Stimulated activated memory B cell treated with anti-CD40 and anti-IgM and Interleukin-4, amounts not matched to agents 10 μg/mL and 1 μg/mL and 100 μg/mL, for 72 hours (primary cell): ENCODE measurements at regions not wholly inside any gene's neighbourhood (a gene's known extent, or its start where the extent isn't known, plus 50 kb on each side); places are given as distances from the start of the nearest gene placed in this dataset.

Experiments used
- ATAC-seq: fragments of 150-1000 bp; cut with Tn5 transposase; 2 replicates; pipeline ENCODE4 v1.10.0; 2021
- H3K27ac Mint-ChIP-seq: one replicate; pipeline ENCODE4 v1.8.0; 2022; ENCODE audit warnings: mild to moderate bottlenecking, mixed read lengths
- H3K27me3 Mint-ChIP-seq: one replicate; pipeline ENCODE4 v1.8.0; 2022; ENCODE audit warnings: mixed read lengths
- H3K36me3 Mint-ChIP-seq: one replicate; pipeline ENCODE4 v1.8.0; 2022; ENCODE audit warnings: mixed read lengths
- H3K4me1 Mint-ChIP-seq: one replicate; pipeline ENCODE4 v1.8.0; 2022; ENCODE audit warnings: mixed read lengths
- H3K4me3 Mint-ChIP-seq: one replicate; pipeline ENCODE4 v1.8.0; 2022; ENCODE audit warnings: mild to moderate bottlenecking, moderate library complexity, mixed read lengths
- H3K9me3 Mint-ChIP-seq: one replicate; pipeline ENCODE4 v1.8.0; 2022; ENCODE audit warnings: mixed read lengths

DNA sequence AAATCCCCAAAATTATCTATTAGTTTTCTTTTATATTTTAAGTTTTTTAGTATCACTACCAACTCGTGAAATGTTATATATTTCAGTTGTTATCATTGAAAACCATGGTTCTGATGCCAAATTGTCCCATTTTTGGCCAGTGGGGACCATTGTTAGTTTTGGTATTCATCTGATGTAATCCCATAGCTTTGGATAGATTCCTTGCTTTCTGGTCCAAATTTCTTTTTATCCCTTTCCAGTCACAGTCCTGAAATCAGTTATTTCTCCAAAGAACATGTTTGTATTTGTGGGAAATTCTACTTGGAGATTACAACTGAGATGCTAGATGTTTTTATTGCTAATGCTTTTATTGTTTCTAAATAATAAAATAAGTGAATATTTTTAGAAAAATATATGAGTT, 976.8 kb upstream of the CRIM1 start:
- Mint-ChIP-seq H3K9me3 (peaks cover 3% of the 10 kb centered on the region), H3K36me3 (no peaks in the 10 kb centered on the region), H3K4me3 (no peak overlapping the region), H3K27me3 (no peaks in the 10 kb centered on the region), H3K4me1 (no peaks in the 10 kb centered on the region), H3K27ac (no peak overlapping the region)
- ATAC-seq: no peak

DNA sequence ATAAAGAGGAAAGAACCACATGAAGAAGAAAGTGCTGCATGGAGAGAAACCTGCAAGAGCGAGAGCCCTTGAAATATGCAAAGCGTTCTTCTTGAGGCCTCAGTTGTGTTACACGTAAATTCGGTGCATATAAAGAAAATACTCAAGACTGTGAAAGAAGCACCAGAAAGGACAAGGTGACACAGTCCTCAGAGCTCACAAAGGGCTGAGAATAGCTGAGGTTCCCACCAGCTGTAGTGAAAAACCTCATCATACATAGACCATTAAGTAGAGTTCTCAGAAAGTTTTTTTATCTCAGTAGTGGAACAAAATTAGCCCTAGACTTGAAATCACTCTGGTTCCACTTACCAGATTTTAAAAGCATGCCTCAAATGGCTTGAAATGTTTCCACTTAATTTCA, 980.7 kb upstream of the CRIM1 start:
- no peaks in the 10 kb centered on the region for H3K4me1 Mint-ChIP-seq
- no peak for ATAC-seq
- H3K4me3 Mint-ChIP-seq: no peak overlapping the region
- H3K36me3 Mint-ChIP-seq: no peaks in the 10 kb centered on the region
- H3K27ac Mint-ChIP-seq: no peak overlapping the region
- H3K9me3 Mint-ChIP-seq: peaks cover 3% of the 10 kb centered on the region
- no peaks in the 10 kb centered on the region for H3K27me3 Mint-ChIP-seq

DNA sequence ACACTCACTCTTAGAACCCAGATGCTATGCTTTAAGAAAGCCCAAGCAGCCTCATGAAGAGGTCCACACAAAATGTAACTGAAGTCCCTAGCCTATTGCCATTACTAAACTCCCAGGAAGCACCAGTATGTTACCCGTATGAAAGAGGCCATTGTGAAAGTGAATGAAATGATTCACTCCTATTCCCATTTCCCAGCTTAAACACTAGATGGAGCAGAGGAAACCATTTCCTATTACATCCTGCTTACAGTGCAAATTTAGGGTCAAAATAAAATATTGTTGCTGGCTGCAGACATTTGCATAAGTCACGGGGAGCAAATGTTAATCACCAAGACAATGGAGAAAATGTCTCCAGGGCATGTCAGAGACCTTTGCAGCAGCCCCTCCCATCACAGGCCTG, 989.7 kb upstream of the CRIM1 start:
- ATAC-seq: no peak
- Mint-ChIP-seq H3K36me3 (no peaks in the 10 kb centered on the region), H3K27ac (no peak overlapping the region), H3K9me3 (peaks cover 7% of the 10 kb centered on the region), H3K27me3 (no peaks in the 10 kb centered on the region), H3K4me3 (no peak overlapping the region), H3K4me1 (no peaks in the 10 kb centered on the region)

DNA sequence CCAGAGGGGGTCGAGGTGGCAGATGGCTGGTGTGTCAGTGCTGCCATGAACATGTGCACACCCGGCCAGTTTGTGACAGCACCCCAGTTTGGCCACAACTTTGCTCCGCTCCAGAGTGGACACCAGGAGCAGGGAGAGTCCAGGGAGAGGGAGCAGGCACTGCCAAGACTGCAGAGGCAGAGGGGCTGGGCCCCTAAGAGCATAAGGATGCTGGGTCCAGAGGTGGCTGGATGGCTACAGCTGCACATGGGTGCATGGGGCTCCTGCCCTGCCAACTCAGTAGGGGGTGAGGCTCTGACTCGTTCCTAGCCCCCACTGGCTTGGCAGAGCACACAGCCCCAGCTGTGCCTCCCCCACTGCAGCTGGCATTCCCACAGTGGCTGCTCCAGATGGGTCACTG, 999.2 kb upstream of the CRIM1 start:
- ATAC-seq: peak; percentile 27
- Mint-ChIP-seq H3K4me3 (no peak overlapping the region), H3K4me1 (no peaks in the 10 kb centered on the region), H3K27ac (no peak overlapping the region), H3K36me3 (no peaks in the 10 kb centered on the region), H3K9me3 (peaks cover 11% of the 10 kb centered on the region), H3K27me3 (no peaks in the 10 kb centered on the region)

DNA sequence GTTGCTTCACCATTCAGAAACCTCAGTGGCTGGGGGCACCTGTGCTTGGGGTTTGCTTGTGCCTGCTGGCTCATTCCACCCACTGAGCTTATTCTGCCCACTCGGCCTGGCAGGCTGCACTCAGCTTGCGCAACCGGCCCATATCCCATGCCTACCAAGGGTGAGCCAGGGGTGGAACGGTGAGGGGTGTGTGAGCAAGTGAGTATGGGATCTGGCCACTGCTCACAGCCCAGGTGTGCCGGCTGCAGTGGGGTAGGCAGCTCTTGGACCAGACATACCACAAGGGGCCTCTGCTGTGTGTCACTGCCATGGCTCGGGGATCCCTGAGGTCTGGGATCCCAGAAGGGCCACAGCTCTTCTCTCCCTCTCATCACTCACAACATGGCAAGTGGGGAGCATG, 1000.5 kb upstream of the CRIM1 start:
- no peak overlapping the region for H3K27ac Mint-ChIP-seq
- no peaks in the 10 kb centered on the region for H3K4me1 Mint-ChIP-seq
- H3K36me3 Mint-ChIP-seq: no peaks in the 10 kb centered on the region
- H3K9me3 Mint-ChIP-seq: peaks cover 11% of the 10 kb centered on the region
- no peaks in the 10 kb centered on the region for H3K27me3 Mint-ChIP-seq
- no peak overlapping the region for H3K4me3 Mint-ChIP-seq
- ATAC-seq: no peak

DNA sequence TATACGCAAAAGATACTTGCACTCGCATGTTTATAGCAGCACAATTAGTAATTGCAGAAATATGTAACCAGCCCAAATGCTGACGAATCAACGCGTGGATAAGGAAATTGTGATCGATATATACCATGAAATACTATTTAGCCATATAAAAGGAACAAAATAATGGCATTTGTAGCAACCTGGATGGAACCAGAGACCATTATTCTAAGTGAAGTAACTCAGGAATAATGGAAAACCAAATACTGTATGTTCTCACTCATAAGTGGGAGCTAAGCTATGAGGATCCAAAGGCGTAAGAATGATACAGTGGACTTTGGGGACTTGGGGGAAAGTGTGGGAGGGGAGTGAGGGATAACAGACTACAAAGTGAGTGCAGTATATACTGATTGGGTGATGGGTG, 1008.0 kb upstream of the CRIM1 start:
- no peak overlapping the region for H3K27ac Mint-ChIP-seq
- no peak overlapping the region for H3K4me3 Mint-ChIP-seq
- H3K9me3 Mint-ChIP-seq: peaks cover 3% of the 10 kb centered on the region
- ATAC-seq: no peak
- no peaks in the 10 kb centered on the region for H3K27me3 Mint-ChIP-seq
- no peaks in the 10 kb centered on the region for H3K36me3 Mint-ChIP-seq
- H3K4me1 Mint-ChIP-seq: no peaks in the 10 kb centered on the region

DNA sequence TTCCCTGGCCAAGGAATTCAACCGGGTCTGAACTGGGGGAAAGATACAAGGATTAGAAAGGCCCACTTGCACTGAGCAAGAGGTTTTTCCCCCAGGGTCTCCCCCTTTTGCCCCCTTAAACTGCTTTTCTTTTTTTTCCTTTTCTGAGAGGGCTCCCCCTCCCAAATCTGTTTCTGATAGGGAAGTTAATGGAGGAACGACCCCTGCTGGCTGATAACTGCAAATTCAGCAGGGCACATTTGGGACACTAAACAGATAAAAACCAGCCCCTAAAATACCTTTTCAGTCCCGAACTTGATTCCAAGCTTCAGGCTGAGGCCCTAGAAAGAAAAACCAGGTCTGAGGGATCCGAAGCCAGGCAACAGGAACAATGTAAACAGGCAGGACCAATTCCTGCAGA, 1012.4 kb upstream of the CRIM1 start:
- Mint-ChIP-seq H3K36me3 (no peaks in the 10 kb centered on the region), H3K4me1 (no peaks in the 10 kb centered on the region), H3K9me3 (peaks cover 4% of the 10 kb centered on the region), H3K4me3 (no peak overlapping the region), H3K27ac (no peak overlapping the region), H3K27me3 (no peaks in the 10 kb centered on the region)
- ATAC-seq: no peak

DNA sequence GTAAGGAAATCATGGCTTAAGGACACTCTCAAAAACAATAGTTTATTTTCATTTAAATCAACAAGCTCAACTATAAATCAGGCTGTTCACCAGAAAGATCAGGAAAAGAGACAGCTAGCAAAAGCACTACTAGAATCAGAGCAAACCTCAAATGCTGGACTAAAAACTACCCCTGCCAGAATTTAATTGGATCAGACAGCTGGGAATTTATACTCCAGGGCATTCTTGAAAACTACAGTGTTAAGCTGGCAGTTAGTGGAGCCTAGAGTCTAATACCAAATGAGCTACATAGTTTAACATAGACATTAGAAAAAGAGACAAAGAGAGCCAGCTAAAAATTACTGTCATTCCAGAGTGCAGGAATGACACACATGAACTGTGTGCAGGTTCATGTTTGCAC, 1016.4 kb upstream of the CRIM1 start:
- H3K27me3 Mint-ChIP-seq: no peaks in the 10 kb centered on the region
- no peak overlapping the region for H3K4me3 Mint-ChIP-seq
- H3K27ac Mint-ChIP-seq: no peak overlapping the region
- H3K36me3 Mint-ChIP-seq: no peaks in the 10 kb centered on the region
- no peaks in the 10 kb centered on the region for H3K4me1 Mint-ChIP-seq
- ATAC-seq: no peak
- H3K9me3 Mint-ChIP-seq: peaks cover 4% of the 10 kb centered on the region

DNA sequence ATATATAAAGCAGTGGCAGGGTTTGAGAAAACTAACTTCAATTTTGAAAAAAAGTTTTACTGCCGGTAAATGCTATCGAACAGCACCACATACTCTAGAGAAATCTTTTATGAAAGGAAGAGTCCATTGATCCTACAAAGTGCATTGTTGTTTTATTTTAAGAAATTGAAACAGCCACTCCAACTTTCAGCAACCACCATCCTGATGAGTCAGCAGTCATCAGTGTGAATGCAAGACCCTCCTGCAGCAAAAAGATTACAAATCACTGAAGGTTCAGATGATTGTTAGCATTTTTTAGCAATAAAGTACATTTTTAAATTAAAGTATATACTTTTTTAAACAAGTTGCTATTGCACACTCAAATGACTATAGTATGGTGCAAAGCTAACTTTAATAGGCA, 1017.7 kb upstream of the CRIM1 start:
- no peak overlapping the region for H3K4me3 Mint-ChIP-seq
- peaks cover 4% of the 10 kb centered on the region for H3K9me3 Mint-ChIP-seq
- no peak overlapping the region for H3K27ac Mint-ChIP-seq

DNA sequence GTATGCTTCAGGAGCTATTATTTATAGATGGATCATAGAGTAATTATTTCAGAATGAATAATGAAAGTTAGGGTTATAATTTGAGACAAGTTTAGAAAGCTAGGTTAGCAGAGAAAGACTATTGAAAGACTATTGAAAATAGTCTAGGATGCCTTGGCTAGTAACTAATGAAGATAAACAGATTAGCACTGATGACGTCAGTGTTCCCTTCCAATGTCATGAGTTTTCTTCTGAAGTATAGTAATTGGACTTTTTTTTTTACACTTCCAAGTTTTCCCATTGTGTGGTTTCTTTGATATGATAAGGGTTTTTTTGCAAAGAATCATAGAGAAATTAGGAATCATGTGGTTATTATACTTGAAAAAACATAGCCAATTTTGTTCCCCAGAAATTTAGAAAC, 1041.5 kb upstream of the CRIM1 start:
- no peaks in the 10 kb centered on the region for H3K36me3 Mint-ChIP-seq

More for the DNA sequence above, 1017.7 kb upstream of the CRIM1 start:
- ATAC-seq: no peak
- no peaks in the 10 kb centered on the region for H3K27me3 Mint-ChIP-seq
- no peaks in the 10 kb centered on the region for H3K36me3 Mint-ChIP-seq
- no peaks in the 10 kb centered on the region for H3K4me1 Mint-ChIP-seq

DNA sequence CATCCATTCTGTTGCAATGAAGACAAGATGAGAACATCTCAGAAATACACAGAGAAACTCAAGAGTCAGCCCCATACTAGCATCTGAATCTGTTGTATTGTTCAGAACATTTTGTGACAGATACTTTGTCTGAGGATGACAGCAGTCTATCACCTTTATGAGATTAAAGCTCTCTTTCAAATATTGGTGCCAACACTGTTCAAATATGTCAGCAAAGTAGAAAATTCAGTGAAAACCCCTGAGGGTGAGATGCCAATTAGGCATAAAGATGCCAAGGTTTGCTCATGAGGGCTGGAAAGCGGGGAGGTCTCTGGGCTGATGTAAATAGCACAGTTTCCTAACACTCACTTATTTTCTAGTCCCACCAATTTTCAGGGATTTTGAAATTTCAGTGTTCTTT, 1054.2 kb upstream of the CRIM1 start:
- Mint-ChIP-seq H3K4me1 (no peaks in the 10 kb centered on the region), H3K36me3 (no peaks in the 10 kb centered on the region), H3K9me3 (peaks cover 3% of the 10 kb centered on the region), H3K27me3 (no peaks in the 10 kb centered on the region), H3K27ac (no peak overlapping the region), H3K4me3 (no peak overlapping the region)
- no peak for ATAC-seq

More for the DNA sequence above, 1041.5 kb upstream of the CRIM1 start:
- no peak overlapping the region for H3K27ac Mint-ChIP-seq
- no peaks in the 10 kb centered on the region for H3K4me1 Mint-ChIP-seq
- ATAC-seq: no peak
- no peaks in the 10 kb centered on the region for H3K27me3 Mint-ChIP-seq
- H3K4me3 Mint-ChIP-seq: no peak overlapping the region
- peaks cover 3% of the 10 kb centered on the region for H3K9me3 Mint-ChIP-seq

DNA sequence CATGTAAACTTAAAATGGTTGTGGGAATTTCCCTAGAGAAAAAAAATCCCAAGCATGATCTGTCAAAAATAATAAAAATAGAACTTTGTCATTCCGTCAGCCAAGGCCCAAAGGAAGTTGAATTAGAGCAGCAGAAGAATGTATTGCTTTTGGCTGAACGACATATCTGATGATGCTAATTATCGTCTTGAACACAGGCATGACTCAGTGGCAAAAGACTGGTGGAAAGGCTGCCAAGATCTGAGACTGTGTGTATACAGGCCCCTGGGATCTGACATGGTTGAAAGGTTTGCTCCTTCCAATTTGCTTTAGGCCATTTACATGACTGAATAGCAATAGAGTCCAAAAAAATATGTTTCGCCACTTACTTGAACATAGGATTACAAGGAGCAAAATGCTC, 1057.1 kb upstream of the CRIM1 start:
- Mint-ChIP-seq H3K27me3 (no peaks in the 10 kb centered on the region), H3K27ac (no peak overlapping the region), H3K4me1 (no peaks in the 10 kb centered on the region), H3K4me3 (no peak overlapping the region), H3K9me3 (peaks cover 3% of the 10 kb centered on the region), H3K36me3 (no peaks in the 10 kb centered on the region)
- ATAC-seq: no peak

DNA sequence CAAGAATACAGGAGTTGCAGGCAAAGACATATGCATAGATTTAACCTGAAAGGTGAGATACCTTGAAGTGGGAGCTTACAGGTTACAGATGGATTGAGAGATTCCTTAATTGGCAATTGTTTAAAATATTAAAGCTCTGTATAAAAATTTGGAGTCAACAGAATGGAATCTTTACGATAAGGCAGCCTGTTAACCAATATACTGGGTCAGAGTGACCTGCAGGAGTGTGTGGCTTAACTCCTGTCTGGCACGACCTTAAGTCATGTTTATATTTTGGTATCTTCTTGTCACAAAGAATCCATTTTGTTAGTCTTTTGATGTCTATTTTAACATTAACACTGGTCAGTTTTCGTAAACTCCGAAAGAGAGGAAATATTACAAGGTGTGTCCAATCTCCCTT, 1058.2 kb upstream of the CRIM1 start:
- no peaks in the 10 kb centered on the region for H3K4me1 Mint-ChIP-seq
- H3K9me3 Mint-ChIP-seq: peaks cover 3% of the 10 kb centered on the region
- no peak for ATAC-seq
- H3K36me3 Mint-ChIP-seq: no peaks in the 10 kb centered on the region
- H3K27ac Mint-ChIP-seq: no peak overlapping the region
- no peak overlapping the region for H3K4me3 Mint-ChIP-seq
- H3K27me3 Mint-ChIP-seq: no peaks in the 10 kb centered on the region

DNA sequence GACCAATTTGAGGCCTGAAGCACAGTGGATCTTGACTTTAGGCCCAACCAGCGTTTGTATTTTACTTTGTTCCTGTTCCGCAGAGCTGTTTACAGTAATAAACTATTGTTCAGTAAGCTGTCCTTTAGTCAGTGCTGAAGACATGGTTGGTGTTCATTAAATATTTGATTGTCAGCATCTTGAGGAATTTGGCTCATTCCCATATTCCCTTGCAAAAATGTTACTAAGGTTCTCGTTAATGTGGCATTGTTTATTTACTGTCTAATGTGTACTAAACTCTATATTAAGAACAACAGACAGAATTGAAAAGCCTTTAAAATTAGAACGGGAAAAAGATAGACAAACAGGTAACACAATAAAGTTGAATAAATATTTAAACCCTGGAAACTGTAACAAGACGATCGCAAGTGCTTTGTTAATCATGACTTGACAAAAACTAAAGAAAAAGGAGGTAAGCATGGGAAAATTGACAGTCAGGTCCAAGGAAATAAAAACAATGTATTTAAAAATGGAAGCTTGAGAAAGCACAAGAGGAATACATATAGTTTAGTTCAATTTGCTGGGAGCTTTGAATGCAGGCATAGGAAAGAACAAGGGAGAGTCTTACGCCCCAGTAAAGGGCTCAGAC, 1060.8 kb upstream of the CRIM1 start:
- Mint-ChIP-seq H3K27me3 (no peaks in the 10 kb centered on the region), H3K4me3 (no peak overlapping the region), H3K36me3 (no peaks in the 10 kb centered on the region), H3K9me3 (peaks cover 5% of the 10 kb centered on the region), H3K27ac (no peak overlapping the region), H3K4me1 (no peaks in the 10 kb centered on the region)
- ATAC-seq: no peak

DNA sequence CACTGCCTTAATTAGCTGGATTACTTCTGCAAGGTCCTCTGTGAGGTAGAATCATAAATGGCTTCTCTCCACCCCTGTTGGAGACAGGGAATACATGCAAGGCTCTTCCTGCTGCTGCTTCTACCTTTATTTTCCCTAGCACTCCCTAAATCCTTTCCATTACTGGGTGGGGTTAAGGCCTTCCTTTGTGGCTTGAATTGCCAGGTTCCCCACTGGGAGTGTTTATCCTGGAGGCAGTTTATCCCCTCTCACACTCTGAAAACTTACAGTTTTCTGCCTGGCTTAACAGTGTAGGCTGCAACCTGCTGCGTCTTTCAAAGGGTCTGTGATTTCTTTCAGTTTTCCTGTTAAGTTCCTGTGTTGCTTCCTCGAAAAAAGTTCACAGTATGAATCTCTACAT, 1062.3 kb upstream of the CRIM1 start:
- no peak overlapping the region for H3K27ac Mint-ChIP-seq
- H3K36me3 Mint-ChIP-seq: no peaks in the 10 kb centered on the region
- ATAC-seq: no peak
- H3K27me3 Mint-ChIP-seq: no peaks in the 10 kb centered on the region
- no peaks in the 10 kb centered on the region for H3K4me1 Mint-ChIP-seq
- peaks cover 7% of the 10 kb centered on the region for H3K9me3 Mint-ChIP-seq
- H3K4me3 Mint-ChIP-seq: no peak overlapping the region

DNA sequence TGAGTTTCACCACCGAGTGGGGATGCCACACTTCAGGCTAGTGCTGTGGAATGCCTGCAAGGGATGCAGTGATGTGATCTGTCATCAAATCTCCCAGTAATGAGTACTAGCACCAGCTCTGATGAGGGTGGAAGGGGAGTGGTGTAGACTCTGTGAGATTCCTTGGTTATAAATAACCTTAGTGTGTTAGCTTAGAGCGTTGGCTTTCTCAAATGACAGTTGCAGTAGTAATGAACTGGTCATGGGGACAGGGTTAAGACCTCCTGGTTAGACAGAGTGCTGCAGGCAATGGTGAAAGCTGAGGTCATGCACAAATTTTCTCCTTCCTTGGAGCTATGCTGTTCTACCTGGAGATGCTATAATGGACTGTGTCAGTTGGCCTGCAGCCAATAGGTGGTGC, 1063.4 kb upstream of the CRIM1 start:
- Mint-ChIP-seq H3K4me1 (no peaks in the 10 kb centered on the region), H3K27ac (no peak overlapping the region), H3K27me3 (no peaks in the 10 kb centered on the region), H3K36me3 (no peaks in the 10 kb centered on the region), H3K9me3 (peaks cover 8% of the 10 kb centered on the region), H3K4me3 (no peak overlapping the region)
- no peak for ATAC-seq

DNA sequence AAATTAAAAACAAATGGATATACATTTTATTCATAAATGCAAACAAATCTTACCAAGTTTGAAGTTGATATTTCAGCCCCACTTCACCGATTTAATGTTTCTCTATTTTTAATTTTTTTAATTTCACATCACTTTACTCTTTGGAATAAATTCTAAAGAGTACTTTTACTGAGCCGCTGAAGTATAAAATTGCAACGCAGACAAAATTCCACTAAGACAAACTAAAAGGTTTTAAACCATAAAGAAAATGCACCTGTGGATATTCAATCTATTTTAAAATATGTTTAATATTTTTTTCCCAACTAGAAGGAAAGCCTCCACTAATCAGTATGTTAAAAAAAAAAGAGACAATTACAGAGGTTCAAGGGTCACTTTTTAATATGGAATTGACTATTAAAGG, 1073.9 kb upstream of the CRIM1 start:
- Mint-ChIP-seq H3K27ac (no peak overlapping the region), H3K4me3 (no peak overlapping the region), H3K9me3 (peaks cover 2% of the 10 kb centered on the region), H3K4me1 (no peaks in the 10 kb centered on the region), H3K36me3 (no peaks in the 10 kb centered on the region), H3K27me3 (no peaks in the 10 kb centered on the region)
- no peak for ATAC-seq
